Astrocyte (in vitro differentiated cells and primary cell): ENCODE measurements at regions not wholly inside any gene's neighbourhood (a gene's known extent, or its start where the extent isn't known, plus 50 kb on each side); places are given as distances from the start of the nearest gene placed in this dataset.

ENCODE experiments used
- CTCF ChIP-seq: IDR thresholded peaks from 2 replicates; pipeline ENCODE4 v1.5.1; 2011; ENCODE audit warnings: low read depth, mild to moderate bottlenecking, inconsistent platforms, low read length, moderate library complexity; ENCODE audit not compliant: insufficient read depth
- EZH2 ChIP-seq: IDR thresholded peaks from 2 replicates; pipeline ENCODE4 v1.6.1; 2012; ENCODE audit warnings: mild to moderate bottlenecking, low read length, inconsistent platforms; ENCODE audit not compliant: insufficient read depth

- no peak for TF ChIP-seq CTCF
- TF ChIP-seq EZH2: no peak
Measured at GRCh38 chr15:81825136-81825535, 220.7 kb downstream of the MEX3B start.
